ENCODE measurements at regions not wholly inside any gene's neighbourhood (a gene's known extent, or its start where the extent isn't known, plus 50 kb on each side); places are given as distances from the start of the nearest gene placed in this dataset.
A peak's percentile ranks its signal among the peaks of the same experiment; 100 is the strongest.
"Not testable (repeated sequence)": the region's sequence is repeated elsewhere in the genome, so short reads cannot be mapped to it uniquely, and the experiment has no call there.

DNA sequence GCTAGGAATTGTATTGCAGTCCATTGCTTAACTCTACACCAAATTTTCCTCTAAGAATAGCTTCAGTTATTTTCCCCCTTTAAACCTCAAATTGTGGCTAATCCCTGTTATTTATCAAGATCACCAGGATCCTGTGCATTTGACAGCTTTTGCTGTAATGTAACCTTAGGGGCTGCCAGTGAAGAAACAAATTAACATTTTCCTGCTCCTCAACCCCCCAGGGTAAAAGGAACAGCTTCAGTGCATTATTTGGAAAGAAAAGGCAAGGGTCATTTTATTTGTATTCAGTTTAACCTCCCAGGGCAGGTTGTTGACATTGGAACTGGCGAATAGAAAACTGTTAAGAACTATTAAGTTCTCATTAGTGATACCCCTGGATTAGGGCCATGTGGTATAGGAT is 57.0 kb downstream of the PCDH20 start:
- DNase-seq (ENCODE audit: extremely low read depth in 1 of 11, low read depth in 9 of 11, low spot score in 4 of 11): no peak

DNA sequence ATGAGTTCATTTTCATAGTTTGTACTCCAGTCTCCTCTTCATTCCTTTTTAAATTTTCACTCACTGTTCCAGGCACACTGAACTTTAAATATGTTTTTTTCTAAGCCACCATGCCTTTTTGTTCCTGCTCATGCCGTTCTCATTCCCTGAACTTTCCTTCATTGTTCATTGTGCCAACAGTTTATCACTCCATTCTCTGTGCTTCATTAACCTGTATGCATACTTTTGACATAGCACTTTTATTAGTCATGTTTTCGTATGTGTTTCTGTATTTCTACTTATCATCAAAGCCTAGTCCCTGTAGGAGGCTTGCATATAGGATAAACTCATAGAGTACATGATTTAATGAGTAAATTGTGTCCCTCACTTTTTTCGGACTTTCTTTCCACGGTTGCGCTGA is 65.3 kb downstream of the PCDH20 start:
- no peak for DNase-seq (ENCODE audit: extremely low read depth in 1 of 11, low read depth in 9 of 11, low spot score in 4 of 11)

GRCh38 chr13:61339054-61339621 is 76.5 kb downstream of the PCDH20 start:
- no peak for DNase-seq (ENCODE audit: extremely low read depth in 1 of 11, low read depth in 9 of 11, low spot score in 4 of 11)

DNA sequence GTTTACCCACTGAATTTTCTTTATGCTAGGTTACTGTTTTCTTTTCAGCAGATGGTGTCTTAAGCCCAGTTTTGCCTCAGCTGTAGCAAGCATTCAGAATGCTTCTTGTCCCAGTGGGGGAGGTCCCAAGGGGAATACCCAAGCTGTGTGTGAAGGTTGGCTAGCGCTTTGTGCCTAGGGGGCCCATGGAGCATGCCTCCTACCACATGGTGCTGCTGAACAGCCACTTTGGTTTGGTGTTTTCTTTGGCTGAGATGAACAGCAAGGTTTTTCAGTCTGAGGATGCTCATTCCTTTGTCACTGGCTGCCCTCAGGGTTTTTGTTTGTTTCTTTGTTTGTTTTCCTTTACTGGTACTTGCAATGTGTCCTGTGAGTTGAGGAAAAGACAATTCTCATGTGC is 99.0 kb downstream of the PCDH20 start:
- DNase-seq (ENCODE audit: extremely low read depth in 1 of 11, low read depth in 9 of 11, low spot score in 4 of 11): no peak

DNA sequence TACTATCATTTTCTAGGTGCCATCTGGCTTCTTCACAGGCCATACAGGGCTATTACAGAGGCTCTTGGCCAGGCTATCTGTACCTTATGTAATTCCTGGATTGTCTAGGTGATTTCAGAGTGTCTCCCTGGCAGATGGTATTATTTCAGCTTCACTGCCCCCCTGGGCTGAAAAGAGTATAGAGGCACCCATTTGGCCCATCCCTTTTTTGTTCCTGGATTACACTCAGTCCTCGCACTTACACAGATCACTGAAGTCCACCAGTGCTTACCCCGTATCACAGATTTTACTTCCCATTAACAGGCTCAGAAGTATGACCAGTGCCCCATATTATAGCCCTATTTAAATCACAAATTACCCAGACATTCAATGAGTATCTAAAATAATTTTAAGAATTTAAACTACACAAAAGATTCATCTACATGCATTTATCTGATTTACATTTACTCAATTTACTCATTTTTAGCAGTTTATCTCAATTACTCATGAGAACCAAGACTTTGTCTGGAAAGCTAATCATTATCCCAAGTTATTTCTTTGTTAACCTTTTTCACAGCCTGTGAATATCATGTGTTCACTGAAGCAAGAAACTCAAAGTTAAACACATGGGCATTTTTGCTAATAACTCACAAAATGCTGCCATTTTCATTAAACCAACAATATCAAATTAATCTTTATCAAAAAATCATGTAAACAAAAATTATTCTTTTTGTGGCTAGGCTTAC is 121.0 kb downstream of the PCDH20 start:
- peak in 8 of 11 donors; percentile 3 to 56 (median 20) for DNase-seq (ENCODE audit: extremely low read depth in 1 of 11, low read depth in 9 of 11, low spot score in 4 of 11)

DNA sequence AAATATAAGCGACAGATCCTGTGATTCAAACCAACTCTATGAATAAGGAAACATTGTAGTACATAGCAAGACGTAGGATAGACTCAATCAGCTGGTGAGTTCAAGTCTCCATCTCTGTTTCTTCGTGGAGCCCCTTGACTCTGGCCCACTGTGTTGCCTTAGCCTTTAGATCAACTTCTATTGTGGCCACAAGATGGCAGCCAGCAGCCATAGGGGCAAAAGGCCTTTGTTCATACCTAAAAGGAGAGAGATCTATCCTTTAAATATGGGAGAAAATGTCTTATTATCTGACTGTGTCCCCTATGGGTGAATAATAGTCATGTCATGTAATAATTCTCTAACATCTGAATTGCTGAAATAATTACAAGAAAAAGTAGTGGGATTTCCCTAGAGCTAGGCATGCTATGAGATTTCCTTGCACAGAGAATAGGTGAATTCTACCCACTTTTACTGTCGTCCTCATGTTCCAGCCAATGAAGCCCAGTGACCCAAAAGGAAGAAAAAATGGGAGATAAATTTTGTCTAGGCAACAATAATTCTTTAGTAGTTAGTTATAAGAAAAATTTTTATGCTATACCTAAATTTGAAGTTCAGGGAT is 129.4 kb downstream of the PCDH20 start:
- DNase-seq (ENCODE audit: extremely low read depth in 1 of 11, low read depth in 9 of 11, low spot score in 4 of 11): no peak

GRCh38 chr13:61277586-61278276 is 137.9 kb downstream of the PCDH20 start:
- no peak for DNase-seq (ENCODE audit: extremely low read depth in 1 of 11, low read depth in 9 of 11, low spot score in 4 of 11)

DNA sequence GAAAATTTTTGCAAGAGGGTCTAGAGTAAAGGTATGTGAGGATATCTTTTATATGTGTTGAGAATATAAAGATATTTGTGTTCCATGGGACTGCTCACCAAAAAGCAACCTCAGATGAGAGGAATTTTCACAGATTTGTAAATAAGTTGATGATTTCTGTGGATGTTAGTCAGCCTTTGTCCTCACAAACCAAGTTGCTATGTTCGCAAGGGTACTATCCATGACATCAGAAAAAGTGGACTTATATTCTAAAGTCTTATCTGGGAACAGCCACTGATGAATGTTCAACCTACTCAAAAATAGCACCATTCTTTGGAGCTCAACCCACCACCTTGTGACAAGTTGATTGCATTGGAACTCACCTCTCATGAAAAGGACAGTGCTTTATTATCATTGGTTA is 138.6 kb downstream of the PCDH20 start:
- no peak for DNase-seq (ENCODE audit: extremely low read depth in 1 of 11, low read depth in 9 of 11, low spot score in 4 of 11)

- DNase-seq (ENCODE audit: extremely low read depth in 1 of 11, low read depth in 9 of 11, low spot score in 4 of 11): no peak
Measured at GRCh38 chr13:61276401-61276800, 139.2 kb downstream of the PCDH20 start.

- DNase-seq (ENCODE audit: extremely low read depth in 1 of 11, low read depth in 9 of 11, low spot score in 4 of 11): no peak
Measured at GRCh38 chr13:61275736-61276135, 139.9 kb downstream of the PCDH20 start.

- DNase-seq (ENCODE audit: extremely low read depth in 1 of 11, low read depth in 9 of 11, low spot score in 4 of 11): no peak
Measured at GRCh38 chr13:61275251-61275650, 140.4 kb downstream of the PCDH20 start.

DNA sequence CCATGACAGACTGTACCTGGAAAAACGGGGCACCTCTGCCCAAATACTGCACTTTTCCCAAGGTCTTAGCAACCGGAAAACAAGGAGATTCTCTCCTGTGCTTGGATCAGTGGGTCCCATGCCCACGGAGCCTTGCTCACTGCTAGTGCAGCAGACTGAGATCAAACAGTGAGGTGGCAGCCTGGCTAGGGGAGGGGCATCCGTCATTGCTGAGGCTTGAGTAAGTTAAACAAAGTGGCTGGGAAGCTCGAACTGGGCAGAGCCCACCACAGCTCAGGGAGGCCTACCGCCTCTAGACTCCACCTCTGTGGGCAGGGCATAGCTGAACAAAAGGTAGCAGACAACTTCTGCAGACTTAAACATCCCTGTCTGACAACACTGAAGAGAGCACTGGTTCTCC is 148.8 kb downstream of the PCDH20 start:
- not testable (repeated sequence) for DNase-seq (ENCODE audit: extremely low read depth in 1 of 11, low read depth in 9 of 11, low spot score in 4 of 11)

GRCh38 chr13:61261746-61262472 is 153.7 kb downstream of the PCDH20 start:
- DNase-seq (ENCODE audit: extremely low read depth in 1 of 11, low read depth in 9 of 11, low spot score in 4 of 11): no peak

DNA sequence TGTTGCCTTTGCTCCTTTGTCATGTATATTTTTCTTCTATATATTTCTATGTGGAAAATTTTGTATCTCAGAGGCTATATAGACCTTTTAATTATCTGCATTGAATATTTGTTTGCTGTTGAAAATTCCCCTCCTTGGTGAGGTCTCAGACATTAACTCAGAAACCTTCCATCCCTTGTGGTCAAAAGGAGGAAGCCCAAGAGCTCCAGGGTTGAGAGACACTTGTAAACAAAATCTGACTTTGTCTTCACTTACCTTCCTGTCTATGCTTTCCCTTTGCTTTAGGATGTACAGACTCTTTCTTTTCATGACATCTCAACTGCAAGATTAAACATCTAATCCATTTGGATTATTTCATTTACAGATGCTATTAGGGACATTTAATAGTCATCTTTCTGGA is 157.5 kb downstream of the PCDH20 start:
- DNase-seq (ENCODE audit: extremely low read depth in 1 of 11, low read depth in 9 of 11, low spot score in 4 of 11): no peak

GRCh38 chr13:61255040-61255796 is 160.4 kb downstream of the PCDH20 start:
- DNase-seq (ENCODE audit: extremely low read depth in 1 of 11, low read depth in 9 of 11, low spot score in 4 of 11): no peak

DNA sequence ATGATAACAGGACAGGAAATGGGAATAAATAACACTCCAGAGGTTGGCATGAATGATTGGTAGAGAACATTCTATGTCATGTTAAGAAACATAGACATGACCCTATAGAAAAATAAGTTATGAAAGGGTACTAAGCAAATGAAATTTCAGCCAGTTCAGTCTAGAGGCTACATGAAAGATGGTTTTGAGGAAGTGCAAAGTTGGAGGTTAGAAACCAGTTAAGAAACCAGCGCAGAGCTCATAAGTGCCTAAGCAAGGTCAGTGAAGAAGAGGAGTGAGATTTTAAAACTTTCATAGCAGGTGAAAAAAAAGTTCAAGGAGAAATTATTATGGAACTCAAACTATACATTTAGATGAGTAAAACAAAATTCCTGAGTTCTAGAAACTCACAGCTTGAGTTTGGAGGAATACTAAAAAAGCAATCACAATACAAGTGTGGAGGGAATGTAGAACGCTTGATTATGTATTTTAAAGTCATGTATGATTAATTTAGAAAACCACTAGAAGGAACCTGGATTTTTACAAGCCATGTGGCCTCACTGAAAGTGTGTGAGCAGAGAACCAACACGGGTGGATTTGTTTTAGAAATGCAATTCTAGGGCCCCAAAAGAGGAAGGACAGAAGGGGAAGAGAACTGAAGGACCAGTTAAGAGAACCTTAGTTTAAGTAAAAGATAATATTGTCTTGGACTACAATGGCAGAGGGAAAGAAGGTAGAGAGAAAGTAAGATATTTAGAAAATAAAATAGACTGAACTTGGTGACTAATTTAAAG is 162.4 kb downstream of the PCDH20 start:
- no peak for DNase-seq (ENCODE audit: extremely low read depth in 1 of 11, low read depth in 9 of 11, low spot score in 4 of 11)

GRCh38 chr13:61252213-61252612 is 163.4 kb downstream of the PCDH20 start:
- DNase-seq (ENCODE audit: extremely low read depth in 1 of 11, low read depth in 9 of 11, low spot score in 4 of 11): peak in 9 of 11 donors; percentile 13 to 51 (median 32)

All from renal cortex interstitium (tissue), 11 donors.